DND-41 (cell line): ENCODE measurements at regions not wholly inside any gene's neighbourhood (a gene's known extent, or its start where the extent isn't known, plus 50 kb on each side); places are given as distances from the start of the nearest gene placed in this dataset.

Experiments used
- CTCF ChIP-seq: IDR thresholded peaks from 2 replicates; pipeline ENCODE4 v1.5.1; 2012; ENCODE audit warnings: borderline replicate concordance, low read length, moderate library complexity, mild to moderate bottlenecking; ENCODE audit not compliant: poor library complexity, severe bottlenecking; ENCODE audit errors: extremely low read depth
- EZH2 ChIP-seq: IDR thresholded peaks from 3 replicates; pipeline ENCODE4 v1.6.1; 2012; ENCODE audit warnings: borderline replicate concordance, low read depth, mild to moderate bottlenecking, moderate library complexity, low read length, inconsistent platforms; ENCODE audit not compliant: severe bottlenecking

- TF ChIP-seq CTCF (no peak), EZH2 (no peak)
These were observed 78.7 kb downstream of the NTMT2 start for GRCh38 chr1:170224469-170224868.
